Kidney (tissue), 13 donors: ENCODE measurements at regions not wholly inside any gene's neighbourhood (a gene's known extent, or its start where the extent isn't known, plus 50 kb on each side); places are given as distances from the start of the nearest gene placed in this dataset.
A peak's percentile ranks its signal among the peaks of the same experiment; 100 is the strongest.

Experiments used
- DNase-seq, 5 donors: peaks; one replicate each; pipeline ENCODE4 v3.0.0-alpha.2; 2013 to 2020
- FAIRE-seq: peaks from 2 replicates; lab custom pipeline; 2012; peaks lifted over from hg19 to GRCh38; lab: Jason Lieb, UNC
- H3K27ac ChIP-seq, 2 donors: one replicate each; pipeline ENCODE4 v1.7.0; 2013; ENCODE audit warnings: low read depth in 2 of 2, low read length in 2 of 2, inconsistent platforms in 1 of 2
- H3K27me3 ChIP-seq: one replicate; pipeline ENCODE4 v1.7.1; 2013; ENCODE audit warnings: low read length, inconsistent platforms; ENCODE audit not compliant: control insufficient read depth, insufficient read depth
- H3K36me3 ChIP-seq, 3 donors: one replicate each; pipeline versions ENCODE4 v1.7.0 to v1.7.1; 2013; ENCODE audit warnings: low read length in 3 of 3, control low read depth in 1 of 3, inconsistent platforms in 1 of 3; ENCODE audit not compliant: insufficient read depth in 3 of 3, control insufficient read depth in 2 of 3
- H3K4me1 ChIP-seq, 3 donors: one replicate each; pipeline versions ENCODE4 v1.7.0 to v1.7.1; 2013; ENCODE audit warnings: low read length in 3 of 3, inconsistent platforms in 1 of 3, low read depth in 1 of 3; ENCODE audit not compliant: control insufficient read depth in 2 of 3, insufficient read depth in 2 of 3
- H3K4me3 ChIP-seq, 3 donors: one replicate each; pipeline versions ENCODE4 v1.7.0 to v1.8.1; 2013; ENCODE audit warnings: low read length in 3 of 3, control low read depth in 1 of 3, inconsistent platforms in 1 of 3
- H3K9ac ChIP-seq, 3 donors: one replicate each; pipeline versions ENCODE4 v1.7.0 to v1.7.1; 2013; ENCODE audit warnings: low read length in 3 of 3, control low read depth in 1 of 3, inconsistent platforms in 1 of 3
- H3K9me3 ChIP-seq, 3 donors: one replicate each; pipeline versions ENCODE4 v1.7.0 to v1.7.1; 2013; ENCODE audit warnings: low read length in 3 of 3, control low read depth in 1 of 3, inconsistent platforms in 1 of 3; ENCODE audit not compliant: control insufficient read depth in 2 of 3, insufficient read depth in 1 of 3
- CTCF ChIP-seq: IDR thresholded peaks from 3 replicates; pipeline ENCODE4 v1.5.1; 2012; ENCODE audit warnings: mild to moderate bottlenecking, moderate library complexity, borderline replicate concordance; ENCODE audit not compliant: insufficient read depth; ENCODE audit errors: extremely low read depth
- intact Hi-C: fragments of 100-400 bp; cut with DNase I; formaldehyde crosslinking; loops from one replicate; pipeline ENCODE4 v1.11.1; 2022
- donor health status: control.
- donor health status: control.
- donor health status: control.
- donor health status: control.
- donor health status: control.
- donor health status: DM: yes; HTN: yes; CAD: no.
- donor health status: Normal renal cell carcinoma (clear cell type).

GRCh38 chr7:24425664-24426063, 141.7 kb downstream of the NPY start:
- Histone ChIP-seq H3K9ac (no peak overlapping the region), H3K9me3 (no peaks in the 10 kb centered on the region), H3K36me3 (no peaks in the 10 kb centered on the region), H3K4me1 (no peaks in the 10 kb centered on the region), H3K4me3 (no peak overlapping the region), H3K27me3 (no peaks in the 10 kb centered on the region), H3K27ac (no peak overlapping the region)
- TF ChIP-seq CTCF = no peak
- DNase-seq = no peak
- intact Hi-C loops = no loop called here
- no peak for FAIRE-seq

GRCh38 chr7:24427048-24427447, 143.1 kb downstream of the NPY start:
- no peak overlapping the region for H3K9ac ChIP-seq
- H3K4me3 ChIP-seq = no peak overlapping the region
- TF ChIP-seq CTCF = no peak
- H3K27me3 ChIP-seq = no peaks in the 10 kb centered on the region
- intact Hi-C loops = no loop called here
- H3K9me3 ChIP-seq = no peaks in the 10 kb centered on the region
- no peak for DNase-seq
- FAIRE-seq = no peak
- H3K4me1 ChIP-seq = no peaks in the 10 kb centered on the region
- H3K27ac ChIP-seq = no peak overlapping the region
- no peaks in the 10 kb centered on the region for H3K36me3 ChIP-seq

DNA sequence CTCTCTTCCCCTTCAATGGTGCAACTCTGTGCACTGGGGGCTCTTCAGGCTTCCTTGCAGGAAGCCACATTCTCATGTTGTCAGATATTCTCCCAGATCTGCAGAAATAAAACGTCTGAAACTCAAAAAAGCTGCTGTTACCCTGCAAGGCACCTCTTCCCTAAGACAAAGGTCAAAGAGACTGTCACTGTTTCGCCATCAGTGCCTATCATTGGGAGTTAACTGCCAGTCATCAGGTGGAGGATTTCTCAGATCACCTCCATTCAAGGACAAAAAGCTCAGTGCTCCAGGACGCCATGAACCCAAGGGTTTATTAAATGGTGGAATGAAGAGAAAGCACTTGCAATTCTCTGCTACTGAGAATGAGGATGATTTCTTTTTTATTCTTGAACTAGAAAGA, 144.6 kb upstream of the PALS2 start:
- no peak overlapping the region for H3K27ac ChIP-seq
- H3K9me3 ChIP-seq = no peaks in the 10 kb centered on the region
- intact Hi-C loops = no loop called here
- H3K4me1 ChIP-seq = no peaks in the 10 kb centered on the region
- no peaks in the 10 kb centered on the region for H3K36me3 ChIP-seq
- no peak for DNase-seq
- TF ChIP-seq CTCF = no peak
- H3K27me3 ChIP-seq = no peaks in the 10 kb centered on the region
- FAIRE-seq = no peak
- H3K4me3 ChIP-seq = no peak overlapping the region
- H3K9ac ChIP-seq = no peak overlapping the region

GRCh38 chr7:24432677-24433076, 140.6 kb upstream of the PALS2 start:
- FAIRE-seq = no peak
- H3K9me3 ChIP-seq = no peaks in the 10 kb centered on the region

More at GRCh38 chr7:24432677-24433076, 140.6 kb upstream of the PALS2 start:
- no peak overlapping the region for H3K27ac ChIP-seq
- TF ChIP-seq CTCF = no peak
- no peaks in the 10 kb centered on the region for H3K4me1 ChIP-seq
- intact Hi-C loops = no loop called here
- no peak overlapping the region for H3K9ac ChIP-seq
- no peak overlapping the region for H3K4me3 ChIP-seq
- no peaks in the 10 kb centered on the region for H3K36me3 ChIP-seq
- H3K27me3 ChIP-seq = no peaks in the 10 kb centered on the region
- peak in 1 of 5 donors; percentile 59 for DNase-seq
